Mucosa of descending colon (tissue), 3 donors: ENCODE measurements at regions not wholly inside any gene's neighbourhood (a gene's known extent, or its start where the extent isn't known, plus 50 kb on each side); places are given as distances from the start of the nearest gene placed in this dataset.
A peak's percentile ranks its signal among the peaks of the same experiment; 100 is the strongest.
"Not testable (repeated sequence)": the region's sequence is repeated elsewhere in the genome, so short reads cannot be mapped to it uniquely, and the experiment has no call there.

ENCODE experiments used
- ATAC-seq: fragments of 200-7000 bp; cut with Tn5 transposase; one replicate; pipeline ENCODE4 v1.9.1; 2020; ENCODE audit warnings: mild to moderate bottlenecking, moderate library complexity
- DNase-seq, 3 donors: peaks; one replicate each; pipeline ENCODE4 v3.0.0-alpha.2; 2020
- H3K36me3 ChIP-seq: fragments of 200-600 bp; one replicate; pipeline ENCODE4 v1.8.0; 2021; ENCODE audit warnings: low read depth, mild to moderate bottlenecking
- H3K4me1 ChIP-seq: fragments of 200-600 bp; one replicate; pipeline ENCODE4 v1.8.0; 2021; ENCODE audit warnings: low read depth, mild to moderate bottlenecking
- H3K4me3 ChIP-seq: fragments of 200-600 bp; one replicate; pipeline ENCODE4 v1.8.0; 2021; ENCODE audit warnings: mild to moderate bottlenecking
- H3K9me3 ChIP-seq: fragments of 200-600 bp; one replicate; pipeline ENCODE4 v1.8.0; 2021; ENCODE audit warnings: mild to moderate bottlenecking
- intact Hi-C, 2 donors: fragments of 100-400 bp; cut with DNase I in 1 of 2; cut with micrococcal nuclease in 1 of 2; formaldehyde crosslinking; loops; one replicate each; pipeline versions ENCODE4 v1.11.0 to v1.11.1; 2022; cut with DNase I, micrococcal nuclease
- TF ChIP-seq, protein P1 (sequence below): fragments of 200-600 bp; IDR thresholded peaks from one replicate; pipeline ENCODE4 v1.8.0; 2022; ENCODE audit warnings: antibody characterized with exemption, mild to moderate bottlenecking
- donor health status: DM: no; HTN: no; CAD: no; lungs with moderate emphysema.
- donor health status: DM: no; HTN: no; CAD: no.
- donor health status: DM: no; HTN: yes; CAD: no.

DNA sequence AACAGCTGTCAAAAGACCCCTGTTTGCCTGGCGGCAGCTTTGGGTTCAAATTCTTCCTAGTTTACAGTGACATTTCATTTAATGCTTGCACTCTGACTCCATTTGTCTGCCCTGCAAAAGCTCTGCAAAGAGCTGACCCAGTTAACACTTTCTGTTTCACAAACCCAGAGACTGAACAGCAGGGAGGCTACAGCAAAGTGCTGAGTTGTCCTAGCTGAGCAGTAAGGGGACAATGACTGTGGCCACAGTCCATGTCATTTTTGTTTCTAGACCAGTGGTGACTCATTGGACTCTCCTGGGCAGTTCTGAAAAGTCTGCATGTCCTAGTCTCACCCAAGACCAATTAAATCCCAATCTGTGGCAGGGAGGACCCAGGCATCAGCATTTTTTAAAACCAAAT lies 994.8 kb upstream of the WWC1 start:
- no peak for DNase-seq
- H3K4me3 ChIP-seq: no peak overlapping the region
- peak; percentile 49 for ATAC-seq
- TF ChIP-seq, protein P1, sequence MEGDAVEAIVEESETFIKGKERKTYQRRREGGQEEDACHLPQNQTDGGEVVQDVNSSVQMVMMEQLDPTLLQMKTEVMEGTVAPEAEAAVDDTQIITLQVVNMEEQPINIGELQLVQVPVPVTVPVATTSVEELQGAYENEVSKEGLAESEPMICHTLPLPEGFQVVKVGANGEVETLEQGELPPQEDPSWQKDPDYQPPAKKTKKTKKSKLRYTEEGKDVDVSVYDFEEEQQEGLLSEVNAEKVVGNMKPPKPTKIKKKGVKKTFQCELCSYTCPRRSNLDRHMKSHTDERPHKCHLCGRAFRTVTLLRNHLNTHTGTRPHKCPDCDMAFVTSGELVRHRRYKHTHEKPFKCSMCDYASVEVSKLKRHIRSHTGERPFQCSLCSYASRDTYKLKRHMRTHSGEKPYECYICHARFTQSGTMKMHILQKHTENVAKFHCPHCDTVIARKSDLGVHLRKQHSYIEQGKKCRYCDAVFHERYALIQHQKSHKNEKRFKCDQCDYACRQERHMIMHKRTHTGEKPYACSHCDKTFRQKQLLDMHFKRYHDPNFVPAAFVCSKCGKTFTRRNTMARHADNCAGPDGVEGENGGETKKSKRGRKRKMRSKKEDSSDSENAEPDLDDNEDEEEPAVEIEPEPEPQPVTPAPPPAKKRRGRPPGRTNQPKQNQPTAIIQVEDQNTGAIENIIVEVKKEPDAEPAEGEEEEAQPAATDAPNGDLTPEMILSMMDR: no peak
- H3K9me3 ChIP-seq: no peaks in the 10 kb centered on the region
- intact Hi-C loops: no loop called here
- H3K36me3 ChIP-seq: no peaks in the 10 kb centered on the region
- peaks cover 14% of the 10 kb centered on the region for H3K4me1 ChIP-seq

DNA sequence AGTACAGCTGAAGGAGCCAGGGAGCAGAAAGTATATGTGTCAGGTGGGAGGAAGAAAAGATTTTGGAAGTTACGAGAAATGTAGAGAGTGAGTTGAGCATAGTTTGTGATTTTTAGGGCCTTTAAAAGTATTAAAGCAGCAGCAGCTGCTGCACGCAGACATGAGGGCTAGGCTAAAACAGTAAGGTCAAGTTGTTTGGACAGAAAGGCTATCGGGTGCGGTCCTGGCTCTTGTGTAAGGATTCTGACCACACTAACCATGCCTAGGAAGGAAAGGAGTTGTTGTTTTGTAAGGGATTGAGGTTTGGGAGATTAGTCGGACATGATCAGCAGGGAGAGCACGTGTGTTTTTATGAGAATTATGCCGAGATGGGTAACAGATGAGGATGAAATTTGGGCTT lies 991.6 kb upstream of the WWC1 start:
- intact Hi-C loops, H3K4me1 ChIP-seq, H3K36me3 ChIP-seq, H3K9me3 ChIP-seq, H3K4me3 ChIP-seq, DNase-seq, ATAC-seq: not testable (repeated sequence)

DNA sequence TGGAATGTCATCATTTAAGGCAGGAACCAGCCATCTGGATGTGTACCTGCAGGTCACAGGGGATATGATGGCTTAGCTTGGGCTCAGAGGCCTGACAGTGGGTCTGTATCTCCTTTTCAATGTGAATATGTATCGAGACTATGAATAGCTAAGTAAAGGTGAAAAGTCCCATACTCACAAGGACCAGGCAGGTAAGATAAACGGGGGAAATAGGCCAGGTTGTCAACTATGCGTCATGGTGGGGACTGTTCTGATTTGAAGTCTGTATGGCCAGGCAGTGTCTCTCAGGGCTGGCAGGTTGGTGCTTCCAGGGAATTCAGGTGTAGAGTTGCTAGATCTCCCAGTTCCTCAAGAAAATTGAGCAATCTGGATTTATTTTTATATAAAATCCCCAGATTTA lies 987.9 kb upstream of the WWC1 start:
- intact Hi-C loops: no loop called here

DNA sequence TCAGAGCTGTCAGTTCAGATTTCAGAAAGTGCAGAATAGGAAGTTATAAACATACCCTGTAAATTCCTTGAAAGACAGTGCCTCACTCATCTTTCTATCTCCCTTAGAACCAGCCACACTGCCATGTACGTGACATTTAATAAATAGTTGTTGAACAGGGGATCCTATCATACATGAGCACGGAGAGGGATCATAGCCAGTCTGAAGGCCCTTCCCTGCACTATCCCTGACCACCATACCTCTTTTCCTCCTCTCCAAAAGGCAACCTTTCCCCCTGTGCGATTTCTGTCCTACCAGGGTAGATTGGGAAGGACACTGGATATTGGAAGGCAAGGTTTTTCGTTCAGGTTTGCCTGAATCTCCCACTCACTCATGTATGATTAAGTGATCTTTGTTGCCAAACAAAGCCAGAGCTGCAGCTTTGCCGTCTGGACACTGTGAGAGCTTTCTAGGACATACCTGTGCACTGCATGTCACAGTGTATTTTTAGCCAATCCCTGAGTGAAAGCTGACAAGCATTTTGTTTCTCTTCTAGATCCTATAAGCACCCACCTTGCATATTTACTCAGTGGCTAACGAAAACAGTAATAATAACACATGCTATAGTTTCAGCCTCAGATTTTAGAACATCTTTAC lies 986.5 kb upstream of the WWC1 start:
- Histone ChIP-seq H3K4me1 (no peaks in the 10 kb centered on the region), H3K9me3 (no peaks in the 10 kb centered on the region), H3K4me3 (no peak overlapping the region), H3K36me3 (no peaks in the 10 kb centered on the region)
- DNase-seq (no peak), ATAC-seq (no peak)
- TF ChIP-seq, protein P1: no peak
- intact Hi-C loops: no loop called here

More for the DNA sequence above, 987.9 kb upstream of the WWC1 start:
- H3K4me3 ChIP-seq: no peak overlapping the region
- no peaks in the 10 kb centered on the region for H3K36me3 ChIP-seq
- ATAC-seq (no peak), DNase-seq (no peak)
- TF ChIP-seq, protein P1: no peak
- H3K9me3 ChIP-seq: no peaks in the 10 kb centered on the region
- no peaks in the 10 kb centered on the region for H3K4me1 ChIP-seq

DNA sequence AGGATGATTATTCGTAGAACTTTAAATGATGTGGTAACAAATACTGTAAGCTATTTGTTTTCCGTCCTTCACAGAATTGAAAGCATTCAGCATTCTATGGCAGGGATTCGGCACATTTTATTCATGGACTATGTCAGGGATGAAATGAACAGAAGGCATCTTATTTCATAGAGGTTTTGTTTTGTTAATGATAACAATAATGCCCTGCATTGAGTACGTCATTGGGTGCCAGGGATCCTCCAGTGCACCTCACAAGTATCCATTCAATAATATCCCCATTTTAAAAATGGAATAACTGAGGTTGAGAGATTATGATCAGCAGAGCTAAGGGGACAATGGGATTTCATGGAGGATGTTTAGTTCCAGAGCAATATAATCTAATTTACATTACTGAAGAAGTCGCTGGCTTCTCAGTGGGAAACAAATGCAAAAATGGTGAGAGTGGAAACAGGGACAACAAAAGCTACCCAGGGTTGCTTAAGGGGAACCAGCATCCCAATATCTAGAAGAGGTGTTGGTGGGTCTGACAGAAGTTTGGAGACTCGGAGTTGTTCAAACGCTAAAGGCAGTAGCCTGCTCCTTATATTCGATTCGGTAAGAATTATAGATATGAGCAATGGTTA lies 985.7 kb upstream of the WWC1 start:
- H3K4me1 ChIP-seq: no peaks in the 10 kb centered on the region
- no peak for DNase-seq
- intact Hi-C loops: no loop called here
- TF ChIP-seq, protein P1: no peak
- H3K4me3 ChIP-seq: no peak overlapping the region
- ATAC-seq: no peak
- no peaks in the 10 kb centered on the region for H3K36me3 ChIP-seq
- no peaks in the 10 kb centered on the region for H3K9me3 ChIP-seq

DNA sequence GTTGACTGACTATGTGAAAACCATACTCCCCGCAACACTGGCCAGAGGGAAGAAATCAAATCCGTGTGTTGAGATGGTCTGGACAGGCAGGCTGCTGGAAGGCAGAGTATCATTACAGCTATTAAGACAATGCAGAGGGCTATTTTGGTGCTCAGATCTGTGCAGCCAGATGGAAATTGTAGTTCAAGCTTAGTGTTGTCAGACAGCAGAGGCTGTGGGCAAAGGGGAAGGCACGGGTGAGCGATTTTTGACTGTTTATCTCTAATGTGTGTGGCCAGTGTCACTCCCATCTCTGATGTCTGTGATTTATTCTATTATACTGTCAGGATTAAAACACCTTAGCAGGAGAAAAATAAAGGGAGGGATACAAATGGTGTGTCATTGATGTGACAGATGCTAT lies 984.4 kb upstream of the WWC1 start:
- ATAC-seq: no peak
- H3K36me3 ChIP-seq: no peaks in the 10 kb centered on the region
- no peaks in the 10 kb centered on the region for H3K9me3 ChIP-seq
- no peak for DNase-seq
- no peaks in the 10 kb centered on the region for H3K4me1 ChIP-seq
- TF ChIP-seq, protein P1: no peak
- H3K4me3 ChIP-seq: no peak overlapping the region
- intact Hi-C loops: no loop called here
